BLaER1 (cell line): ENCODE measurements at regions not wholly inside any gene's neighbourhood (a gene's known extent, or its start where the extent isn't known, plus 50 kb on each side); places are given as distances from the start of the nearest gene placed in this dataset.
A peak's percentile ranks its signal among the peaks of the same experiment; 100 is the strongest.

Experiments used
- H3K27ac ChIP-seq: shearing (Covaris generic); formaldehyde crosslinking; 2 replicates; pipeline ENCODE4 v1.8.1; 2022
- H3K27me3 ChIP-seq: shearing (Covaris generic); formaldehyde crosslinking; 2 replicates; pipeline ENCODE4 v1.8.1; 2022
- H3K36me3 ChIP-seq: shearing (Covaris generic); formaldehyde crosslinking; 2 replicates; pipeline ENCODE4 v1.8.1; 2022
- H3K4me1 ChIP-seq: shearing (Covaris generic); formaldehyde crosslinking; 2 replicates; pipeline ENCODE4 v1.8.1; 2022
- H3K4me2 ChIP-seq: shearing (Covaris generic); formaldehyde crosslinking; 2 replicates; pipeline ENCODE4 v1.8.1; 2022
- H3K4me3 ChIP-seq: shearing (Covaris generic); formaldehyde crosslinking; 2 replicates; pipeline ENCODE4 v1.8.1; 2022
- H3K9ac ChIP-seq: shearing (Covaris generic); formaldehyde crosslinking; 2 replicates; pipeline ENCODE4 v1.8.1; 2022
- H3K9me3 ChIP-seq: shearing (Covaris generic); formaldehyde crosslinking; 2 replicates; pipeline ENCODE4 v1.8.1; 2022
- H4K20me1 ChIP-seq: shearing (Covaris generic); formaldehyde crosslinking; 2 replicates; pipeline ENCODE4 v1.8.1; 2022
- Cebpa-rat ChIP-seq: shearing (Covaris generic); IDR thresholded peaks from 2 replicates; pipeline ENCODE4 v1.8.1; 2022

DNA sequence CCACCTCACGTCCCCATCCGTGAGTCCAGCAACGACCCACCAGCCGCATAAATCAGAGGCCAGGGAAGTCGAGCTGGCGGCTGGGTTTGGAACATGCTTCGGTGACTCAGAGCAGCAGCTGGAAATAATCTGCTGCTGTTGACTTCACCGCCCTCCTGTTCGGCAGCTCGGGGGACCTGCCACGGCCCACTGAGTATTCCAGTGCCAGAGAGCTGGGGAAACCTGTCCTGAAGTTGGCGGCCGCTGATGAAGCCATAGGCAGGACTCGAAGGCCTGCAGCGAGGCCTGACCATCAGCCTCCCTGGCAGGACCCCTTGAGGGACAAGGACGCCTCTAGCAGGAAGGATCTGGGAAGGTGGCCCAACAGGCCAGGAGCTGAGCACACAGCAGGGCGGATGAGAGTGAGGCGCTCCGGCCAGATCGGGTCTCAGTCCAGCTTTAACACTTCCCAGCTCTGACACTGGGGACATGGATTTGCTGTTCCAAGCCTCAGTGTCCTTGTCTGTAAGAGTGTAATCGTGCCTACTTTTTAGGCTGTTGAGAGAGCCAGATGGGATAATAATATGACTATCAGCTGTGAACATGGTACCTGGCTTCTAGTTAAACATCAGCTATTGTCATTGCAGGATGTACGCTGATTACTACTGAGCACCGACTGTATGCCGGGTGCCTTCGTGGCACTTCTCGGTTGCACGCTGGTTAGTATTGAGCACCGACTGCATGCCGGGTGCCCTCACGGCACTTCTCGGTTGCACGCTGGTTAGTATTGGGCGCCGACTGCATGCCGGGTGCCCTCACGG, 50.4 kb upstream of the CIBAR2 start:
- no peak overlapping the region for H3K9ac ChIP-seq
- H3K4me1 ChIP-seq, result peaks cover 35% of the 10 kb centered on the region
- no peaks in the 10 kb centered on the region for H4K20me1 ChIP-seq
- no peak overlapping the region for H3K27ac ChIP-seq
- H3K27me3 ChIP-seq, result no peaks in the 10 kb centered on the region; the same call in 1 of the 2 replicates
- peak overlapping the region; percentile 59 for H3K4me2 ChIP-seq
- no peaks in the 10 kb centered on the region for H3K36me3 ChIP-seq
- no peaks in the 10 kb centered on the region for H3K9me3 ChIP-seq
- no peak overlapping the region for H3K4me3 ChIP-seq
- no peak for TF ChIP-seq Cebpa-rat

DNA sequence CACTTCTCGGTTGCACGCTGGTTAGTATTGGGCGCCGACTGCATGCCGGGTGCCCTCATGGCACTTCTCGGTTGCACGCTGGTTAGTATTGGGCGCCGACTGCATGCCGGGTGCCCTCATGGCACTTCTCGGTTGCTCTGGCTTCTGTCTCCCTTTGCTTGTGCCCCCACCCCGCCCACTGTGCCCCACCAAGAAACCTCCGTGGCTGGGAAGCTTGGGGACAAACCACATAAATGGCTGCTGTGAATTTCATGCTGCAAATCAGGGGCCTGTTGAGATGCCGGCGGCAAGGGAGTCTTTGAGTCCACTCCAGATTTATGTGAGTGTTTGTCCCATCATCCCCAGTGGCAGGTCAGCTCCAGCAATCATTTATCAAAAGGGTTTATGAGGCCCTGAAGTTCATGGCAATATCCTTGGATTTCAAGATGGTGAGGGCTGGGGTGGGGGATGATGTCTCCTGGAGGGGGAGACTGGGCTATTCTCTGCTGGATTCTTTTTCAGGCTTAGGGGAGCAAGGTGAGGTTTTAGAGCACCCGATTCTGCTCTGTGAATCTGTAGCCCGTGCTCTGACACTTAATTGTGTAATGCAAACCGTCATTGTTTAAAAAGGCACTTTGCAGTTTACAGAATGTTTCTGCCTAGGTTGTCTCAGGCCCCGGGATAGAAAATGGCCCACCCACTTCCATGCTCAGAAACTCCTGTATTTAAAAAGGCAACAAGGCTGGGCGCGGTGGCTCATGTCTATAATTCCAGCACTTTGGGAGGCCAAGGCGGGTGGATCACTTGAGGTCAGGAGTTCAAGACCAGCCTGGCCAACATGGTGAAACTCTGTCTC, 51.2 kb upstream of the CIBAR2 start:
- Histone ChIP-seq H3K9ac (no peak overlapping the region), H3K27ac (no peak overlapping the region), H3K4me1 (peaks cover 30% of the 10 kb centered on the region), H3K36me3 (no peaks in the 10 kb centered on the region), H3K27me3 (peaks cover 7% of the 10 kb centered on the region), H3K4me3 (no peak overlapping the region), H4K20me1 (no peaks in the 10 kb centered on the region), H3K9me3 (no peaks in the 10 kb centered on the region), H3K4me2 (no peak overlapping the region)
- TF ChIP-seq Cebpa-rat, result no peak

DNA sequence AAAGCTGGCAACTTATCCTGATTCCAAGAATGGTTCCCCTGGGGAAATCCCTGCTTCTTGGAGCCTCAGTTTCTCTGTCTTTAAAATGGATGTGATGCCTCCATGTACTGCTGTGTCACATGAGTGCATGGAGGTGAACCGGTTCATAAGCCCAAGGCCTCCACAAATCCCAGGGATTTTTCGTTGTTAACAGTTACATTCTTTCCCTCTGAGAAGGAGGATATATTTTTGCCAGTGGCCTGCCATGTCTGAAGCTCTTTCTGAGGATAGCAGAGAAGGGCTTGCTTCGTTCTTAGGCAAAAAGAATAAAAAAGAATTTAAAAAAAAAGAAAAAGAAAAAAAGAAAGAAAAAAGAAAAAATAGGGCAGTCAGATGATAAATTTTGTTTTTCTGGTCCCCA, 52.2 kb upstream of the CIBAR2 start:
- Histone ChIP-seq H3K4me1 (peaks cover 26% of the 10 kb centered on the region), H3K27me3 (peaks cover 12% of the 10 kb centered on the region), H3K27ac (no peak overlapping the region), H3K4me2 (no peak overlapping the region), H3K9ac (no peak overlapping the region), H3K36me3 (no peaks in the 10 kb centered on the region), H3K9me3 (no peaks in the 10 kb centered on the region), H3K4me3 (no peak overlapping the region), H4K20me1 (no peaks in the 10 kb centered on the region)
- no peak for TF ChIP-seq Cebpa-rat

DNA sequence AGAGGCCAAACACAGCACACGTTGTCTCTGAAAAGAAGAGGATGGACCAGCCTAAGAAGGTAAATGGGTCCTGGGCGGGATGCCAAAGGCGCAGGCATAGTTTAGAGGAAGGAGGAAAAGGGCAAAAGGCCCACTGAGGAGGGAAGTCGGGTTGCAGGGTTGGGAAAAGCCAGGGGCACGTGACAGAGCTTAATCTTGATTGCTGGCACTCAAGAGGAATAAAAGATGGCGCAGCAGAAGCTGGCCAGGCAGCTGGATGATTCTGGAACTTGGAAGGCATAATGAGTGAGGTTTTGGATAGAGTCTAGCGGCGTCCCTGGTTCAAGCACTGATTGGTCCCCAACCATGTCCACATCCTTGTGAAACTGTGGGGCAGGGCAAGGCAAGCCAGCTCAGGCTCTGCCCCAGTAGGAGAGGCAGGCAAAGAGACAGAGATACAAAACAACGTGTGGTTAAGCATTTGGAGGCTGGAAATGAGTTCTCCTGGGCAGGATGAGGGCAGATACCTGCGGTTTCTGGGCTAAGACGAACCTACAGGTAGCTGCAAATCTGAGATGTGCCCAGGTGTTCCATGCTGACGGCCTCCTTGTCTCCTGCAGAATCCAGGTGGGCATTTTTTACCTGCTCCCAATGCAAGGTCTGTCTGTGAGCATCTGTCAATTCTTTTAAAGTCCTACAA, 52.7 kb upstream of the CIBAR2 start:
- Histone ChIP-seq H3K4me3 (no peak overlapping the region), H4K20me1 (peaks cover 4% of the 10 kb centered on the region), H3K36me3 (no peaks in the 10 kb centered on the region), H3K27me3 (peaks cover 18% of the 10 kb centered on the region), H3K27ac (no peak overlapping the region), H3K4me1 (peaks cover 31% of the 10 kb centered on the region), H3K9ac (no peak overlapping the region), H3K4me2 (no peak overlapping the region), H3K9me3 (no peaks in the 10 kb centered on the region)
- no peak for TF ChIP-seq Cebpa-rat

DNA sequence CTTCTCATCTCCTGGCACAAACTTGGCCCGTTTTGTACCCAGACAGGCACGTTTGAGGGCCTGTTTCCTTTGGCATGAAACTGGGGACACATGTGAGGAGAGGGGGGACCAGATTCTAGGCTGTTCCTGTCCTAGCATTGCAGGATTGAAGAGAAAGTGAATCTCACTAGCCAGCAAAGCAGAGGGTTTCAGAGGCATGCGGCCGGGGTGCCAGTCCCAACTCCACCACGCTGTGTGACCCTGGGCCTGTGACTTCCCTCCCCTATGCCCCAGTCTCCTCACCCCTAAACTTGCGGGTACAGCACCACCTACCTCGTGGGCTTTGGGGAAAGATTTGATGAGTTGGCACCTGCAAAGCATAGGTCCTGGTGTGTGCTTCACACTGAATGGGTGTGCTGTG, 53.5 kb upstream of the CIBAR2 start:
- peaks cover 26% of the 10 kb centered on the region for H3K27me3 ChIP-seq
- no peak for TF ChIP-seq Cebpa-rat

DNA sequence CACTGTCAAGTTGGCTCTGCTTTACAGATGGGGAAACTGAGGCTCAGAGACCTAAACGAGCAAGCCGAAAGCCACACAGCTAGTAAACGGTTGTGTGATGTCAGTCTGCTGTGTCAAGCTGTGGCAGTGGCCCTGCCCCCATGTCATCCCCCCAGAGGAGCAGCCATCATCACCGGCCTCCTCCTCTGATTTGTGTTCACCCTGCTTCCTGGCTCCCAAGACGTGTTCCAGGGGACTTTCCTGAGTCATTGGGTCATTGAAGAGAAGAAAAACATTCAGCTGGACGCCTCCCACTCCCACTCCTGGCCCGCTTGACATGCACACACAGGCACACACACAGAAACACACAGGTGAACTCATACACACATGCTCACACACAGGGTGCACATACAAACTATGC, 54.0 kb upstream of the CIBAR2 start:
- H3K4me3 ChIP-seq, result no peak overlapping the region
- H3K9ac ChIP-seq, result no peak overlapping the region
- H3K27me3 ChIP-seq, result peaks cover 31% of the 10 kb centered on the region
- peaks cover 17% of the 10 kb centered on the region for H4K20me1 ChIP-seq
- no peaks in the 10 kb centered on the region for H3K9me3 ChIP-seq
- H3K4me2 ChIP-seq, result no peak overlapping the region
- H3K36me3 ChIP-seq, result no peaks in the 10 kb centered on the region
- H3K27ac ChIP-seq, result no peak overlapping the region
- H3K4me1 ChIP-seq, result peaks cover 36% of the 10 kb centered on the region
- TF ChIP-seq Cebpa-rat, result no peak

More for the DNA sequence above, 53.5 kb upstream of the CIBAR2 start:
- H3K4me1 ChIP-seq, result peaks cover 31% of the 10 kb centered on the region
- H3K4me2 ChIP-seq, result no peak overlapping the region
- H3K4me3 ChIP-seq, result no peak overlapping the region
- H4K20me1 ChIP-seq, result peaks cover 12% of the 10 kb centered on the region
- no peak overlapping the region for H3K9ac ChIP-seq
- H3K27ac ChIP-seq, result no peak overlapping the region
- no peaks in the 10 kb centered on the region for H3K9me3 ChIP-seq
- H3K36me3 ChIP-seq, result no peaks in the 10 kb centered on the region

DNA sequence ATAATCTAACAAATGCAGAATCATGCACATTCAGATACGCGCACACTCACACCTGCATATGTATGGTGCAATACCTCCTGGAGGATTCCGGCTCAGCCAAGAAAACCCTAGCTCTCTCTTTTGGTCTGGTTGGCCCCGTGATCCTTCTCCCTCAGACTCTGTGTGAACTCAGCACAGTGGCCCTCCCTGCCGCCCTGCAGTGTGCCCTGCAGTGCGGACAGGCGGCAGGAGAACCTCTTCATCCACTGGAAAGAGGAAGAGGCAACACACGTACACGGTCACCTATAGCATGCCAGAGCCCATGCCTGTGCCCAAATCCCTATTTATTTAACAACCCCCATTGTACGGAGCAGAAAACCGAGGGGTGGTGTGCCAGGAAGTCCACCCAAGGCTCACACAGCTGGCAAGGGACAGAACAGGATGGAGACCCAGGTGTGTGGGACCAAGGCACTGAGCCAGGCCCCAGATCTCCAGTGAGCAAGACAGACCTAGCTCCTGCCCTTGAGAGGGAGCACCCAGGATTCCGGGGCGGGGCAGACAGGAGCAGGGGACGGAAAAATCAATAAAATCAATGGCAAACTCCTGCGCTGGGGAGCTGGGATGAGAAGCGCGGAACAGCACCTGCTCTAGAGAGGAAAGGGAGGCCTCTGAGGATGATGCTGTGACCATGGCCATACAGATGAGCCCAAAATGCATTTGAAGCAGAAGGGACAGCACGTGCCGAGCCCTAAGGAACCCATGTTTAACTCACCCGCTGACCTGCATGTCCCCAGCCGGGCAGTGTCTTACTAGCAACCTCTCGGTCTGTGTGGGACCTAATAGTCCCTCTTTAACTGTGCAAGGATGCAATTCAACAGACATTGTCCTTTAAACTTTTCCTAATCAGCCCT, 54.7 kb upstream of the CIBAR2 start:
- no peak overlapping the region for H3K4me2 ChIP-seq
- H3K4me3 ChIP-seq, result no peak overlapping the region
- no peaks in the 10 kb centered on the region for H3K36me3 ChIP-seq
- peaks cover 43% of the 10 kb centered on the region for H3K4me1 ChIP-seq
- H3K27ac ChIP-seq, result no peak overlapping the region
- H4K20me1 ChIP-seq, result peaks cover 24% of the 10 kb centered on the region
- no peaks in the 10 kb centered on the region for H3K9me3 ChIP-seq
- no peak for TF ChIP-seq Cebpa-rat
- H3K9ac ChIP-seq, result no peak overlapping the region
- peaks cover 37% of the 10 kb centered on the region for H3K27me3 ChIP-seq

DNA sequence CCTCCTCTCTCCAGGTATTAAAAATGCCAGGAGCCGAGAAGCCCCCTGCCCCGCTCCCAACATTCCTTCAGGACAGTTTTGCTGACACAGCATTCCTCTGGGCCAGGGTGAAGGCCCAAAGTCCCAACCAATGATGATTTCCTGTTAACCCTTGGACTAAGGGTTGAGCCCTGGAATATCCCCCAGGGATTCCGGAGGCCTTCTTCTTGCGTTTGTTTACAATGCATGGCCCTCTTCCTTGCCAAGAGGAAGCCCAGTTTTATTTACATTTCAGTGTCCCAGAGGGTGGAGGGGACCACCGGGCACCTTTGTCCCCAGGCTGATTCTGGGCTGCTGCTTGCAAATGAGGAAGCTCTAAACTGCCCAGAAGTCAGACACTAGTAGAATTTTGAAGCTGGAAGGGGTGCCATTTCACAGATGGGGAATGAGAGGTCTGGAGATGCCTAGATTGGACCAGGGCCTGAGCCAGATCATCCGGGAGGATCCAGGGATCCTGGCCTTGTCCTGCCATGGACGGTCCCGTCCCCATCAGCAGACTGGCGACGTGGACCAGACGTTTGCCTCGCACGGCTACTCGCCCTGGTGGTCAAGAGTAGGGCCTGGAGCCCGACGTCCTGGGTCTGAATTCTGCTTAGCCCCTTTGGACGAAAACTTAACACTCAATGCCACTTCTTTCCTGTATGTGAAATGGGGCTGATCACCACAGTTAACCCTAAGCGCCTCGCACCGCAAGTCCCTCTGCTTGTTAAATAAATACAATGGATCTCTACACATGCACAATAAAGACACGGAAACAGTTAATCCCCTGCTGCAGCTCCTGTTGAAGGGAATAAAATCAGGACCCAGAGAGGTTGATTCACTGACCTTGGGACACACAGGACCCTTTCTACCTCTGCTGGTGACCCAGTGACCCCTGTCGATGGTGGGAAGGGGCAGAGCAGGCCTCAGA, 55.6 kb upstream of the CIBAR2 start:
- H3K36me3 ChIP-seq, result no peaks in the 10 kb centered on the region

More for the DNA sequence above, 55.6 kb upstream of the CIBAR2 start:
- Histone ChIP-seq H3K4me2 (peak overlapping the region; percentile 61; the same call in 1 of the 2 replicates), H3K4me1 (peaks cover 43% of the 10 kb centered on the region), H4K20me1 (peaks cover 31% of the 10 kb centered on the region), H3K9ac (no peak overlapping the region), H3K4me3 (no peak overlapping the region), H3K9me3 (no peaks in the 10 kb centered on the region), H3K27ac (no peak overlapping the region), H3K27me3 (peaks cover 46% of the 10 kb centered on the region)
- TF ChIP-seq Cebpa-rat, result no peak
